Activated CD4-positive, alpha-beta T cell treated with anti-CD3 and anti-CD28 coated beads, Interleukin-10, Interleukin-2, amounts not matched to agents 100 ng/mL and 50 ng/mL, durations not matched to agents 16 hours and 8 hours (primary cell): ENCODE measurements at regions not wholly inside any gene's neighbourhood (a gene's known extent, or its start where the extent isn't known, plus 50 kb on each side); places are given as distances from the start of the nearest gene placed in this dataset.
"Not testable (repeated sequence)": the region's sequence is repeated elsewhere in the genome, so short reads cannot be mapped to it uniquely, and the experiment has no call there.

Experiments
- DNase-seq: peaks from one replicate; pipeline ENCODE4 v3.0.0-alpha.2; 2020

DNA sequence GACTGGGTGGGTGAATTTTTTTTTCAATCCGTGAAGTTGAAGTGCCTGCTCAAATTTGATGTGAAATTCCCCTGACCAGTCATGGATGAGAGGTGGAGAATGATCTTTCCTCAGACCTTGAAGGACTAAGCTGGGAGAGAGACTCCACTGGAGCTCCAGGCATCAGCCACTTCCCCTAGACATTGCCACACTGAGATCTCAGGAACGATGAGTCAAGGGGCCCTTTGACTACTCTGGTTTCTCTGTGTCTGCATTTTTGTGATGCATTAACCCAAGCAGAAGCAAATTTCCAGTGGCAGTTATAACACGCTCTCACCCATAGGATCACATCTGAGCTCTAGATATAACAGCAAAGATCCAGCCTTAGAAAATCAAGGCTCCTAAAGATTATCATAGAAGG, 171.2 kb upstream of the KIF2A start:
- DNase-seq = no peak

- DNase-seq = no peak
Observed at GRCh38 chr5:62137628-62138027, 168.4 kb upstream of the KIF2A start.

DNA sequence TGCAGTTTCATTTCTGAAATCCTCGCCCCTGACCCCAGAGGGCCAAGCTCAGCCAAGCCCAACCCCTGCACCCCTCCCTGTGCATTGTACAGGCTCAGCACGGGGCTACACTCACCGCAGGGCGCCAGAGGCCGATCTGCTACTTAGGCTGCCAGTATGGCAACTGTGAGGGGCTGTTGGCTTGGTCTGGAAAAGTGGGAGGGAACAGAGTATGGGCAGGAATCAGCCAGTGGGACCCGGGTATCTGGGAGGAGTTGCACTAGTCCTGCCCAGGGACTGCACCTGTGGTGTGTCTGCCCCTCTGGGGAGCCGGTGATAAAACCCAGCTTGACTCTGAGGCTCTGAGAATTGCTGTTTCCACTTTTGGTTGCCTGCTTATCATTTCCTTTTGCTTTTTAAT, 167.4 kb upstream of the KIF2A start:
- DNase-seq = no peak

- no peak for DNase-seq
Observed at GRCh38 chr5:62139741-62140140, 166.3 kb upstream of the KIF2A start.

DNA sequence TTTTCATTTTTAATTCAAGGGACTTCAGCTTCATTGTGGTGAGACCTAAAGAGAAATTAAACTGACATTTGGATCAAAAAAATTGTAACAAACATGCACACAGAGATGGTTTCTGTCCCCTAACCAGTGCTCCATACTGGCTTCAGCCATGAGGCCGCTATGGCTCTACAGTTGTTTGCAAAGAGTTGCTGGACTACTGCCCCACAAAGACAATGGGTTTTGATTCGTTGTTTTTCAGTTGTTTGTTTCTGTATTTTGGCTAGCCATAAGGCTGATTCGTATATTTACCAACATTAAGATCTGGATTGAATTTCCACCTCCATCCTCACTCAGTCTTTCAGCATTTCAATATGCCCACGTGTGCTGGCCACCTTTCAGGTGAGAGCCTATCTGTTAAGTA, 163.7 kb upstream of the KIF2A start:
- no peak for DNase-seq

- no peak for DNase-seq
Observed at GRCh38 chr5:62143268-62144229, 162.5 kb upstream of the KIF2A start.

DNA sequence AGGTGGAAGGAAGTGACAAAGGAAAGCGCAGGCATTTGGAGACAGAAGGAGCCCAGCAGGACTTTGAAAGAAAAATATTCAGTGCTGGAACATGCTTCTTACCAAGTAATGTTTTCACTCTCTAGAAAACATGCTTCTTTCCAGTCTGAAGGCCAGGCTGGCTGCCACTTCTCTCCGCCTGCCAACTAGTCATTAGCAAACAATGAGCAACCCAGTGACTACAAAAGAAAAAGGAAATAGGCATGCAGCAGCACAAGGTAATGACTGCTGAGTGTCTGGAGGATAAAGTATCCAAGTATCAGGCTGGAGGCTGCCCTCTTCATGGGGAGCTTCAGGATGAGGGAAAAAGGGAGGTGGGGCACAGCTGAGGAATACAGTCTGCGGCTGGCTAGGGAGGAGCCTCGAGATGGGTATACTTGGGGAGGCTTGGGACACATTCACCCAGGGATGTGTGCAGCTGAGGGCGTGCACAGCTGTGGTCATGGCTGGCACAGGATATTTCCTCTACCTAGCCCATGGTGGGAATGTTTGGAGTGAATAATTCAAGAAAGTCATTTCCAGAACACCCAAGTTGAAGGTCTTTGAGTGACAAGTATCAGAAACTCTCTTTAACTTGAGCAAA, 161.5 kb upstream of the KIF2A start:
- no peak for DNase-seq

DNA sequence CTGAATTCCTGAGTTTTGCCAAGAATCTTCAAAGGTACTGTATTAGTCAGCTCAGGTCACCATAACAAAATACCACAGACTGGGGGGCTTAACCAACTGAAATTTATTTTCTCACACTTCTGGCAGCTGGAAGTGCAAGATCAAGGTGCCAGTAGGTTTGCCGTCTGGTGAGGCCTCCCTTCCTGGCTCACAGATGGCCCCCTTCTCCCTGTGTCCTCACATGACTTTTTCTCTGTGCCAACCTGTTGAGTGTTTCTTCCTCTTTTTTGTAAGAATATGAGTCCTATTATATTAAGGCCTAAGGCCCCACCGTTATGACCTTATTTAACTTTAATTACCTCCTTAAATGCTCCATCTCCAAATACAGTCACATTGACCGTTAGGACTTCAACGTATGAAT, 156.1 kb upstream of the KIF2A start:
- no peak for DNase-seq

- no peak for DNase-seq
Observed at GRCh38 chr5:62152394-62153087, 153.5 kb upstream of the KIF2A start.

DNA sequence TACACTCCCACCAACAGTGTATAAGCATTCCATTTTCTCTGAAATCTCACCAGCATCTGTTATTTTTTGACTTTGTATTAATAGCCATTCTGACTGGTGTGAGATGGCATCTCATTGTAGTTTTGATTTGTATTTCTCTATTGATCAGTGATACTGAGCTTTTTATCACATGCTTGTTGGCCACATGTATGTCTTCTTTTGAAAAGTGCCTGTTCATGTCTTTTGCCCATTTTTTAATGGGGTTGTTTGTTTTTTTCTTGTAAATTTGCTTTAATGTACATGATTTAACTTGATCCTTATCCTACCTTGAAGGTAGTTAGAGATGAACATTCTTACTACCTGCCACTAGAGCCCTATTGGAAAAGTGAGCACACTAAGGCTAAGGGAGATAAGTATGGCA, 151.2 kb upstream of the KIF2A start:
- DNase-seq = no peak

DNA sequence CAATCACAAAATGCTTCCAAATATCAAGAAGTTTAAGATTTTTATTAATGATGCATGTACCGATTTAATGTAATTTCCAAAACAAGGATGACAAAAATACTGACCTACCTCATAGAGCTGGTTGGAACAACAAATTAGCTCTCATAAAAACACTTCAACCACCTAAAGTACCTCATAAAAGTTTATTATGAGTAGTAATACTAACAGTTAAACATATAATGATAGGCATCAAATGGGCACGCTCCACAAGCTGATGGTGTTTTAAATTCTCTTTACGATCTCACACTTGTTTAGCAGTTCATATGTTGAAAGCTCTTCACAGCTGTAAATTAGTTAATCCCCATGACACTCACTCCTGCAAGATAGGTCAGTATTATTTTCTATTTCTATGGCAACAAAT, 150.0 kb upstream of the KIF2A start:
- no peak for DNase-seq

GRCh38 chr5:62167561-62168057, 138.4 kb upstream of the KIF2A start:
- no peak for DNase-seq

GRCh38 chr5:62168506-62169281, 137.3 kb upstream of the KIF2A start:
- no peak for DNase-seq

- DNase-seq = no peak
Observed at GRCh38 chr5:62178258-62178657, 127.7 kb upstream of the KIF2A start.

- no peak for DNase-seq
Observed at GRCh38 chr5:62182802-62183201, 123.2 kb upstream of the KIF2A start.

GRCh38 chr5:62183727-62184126, 122.3 kb upstream of the KIF2A start:
- DNase-seq = no peak

- no peak for DNase-seq
Observed at GRCh38 chr5:62184444-62184843, 121.6 kb upstream of the KIF2A start.

DNA sequence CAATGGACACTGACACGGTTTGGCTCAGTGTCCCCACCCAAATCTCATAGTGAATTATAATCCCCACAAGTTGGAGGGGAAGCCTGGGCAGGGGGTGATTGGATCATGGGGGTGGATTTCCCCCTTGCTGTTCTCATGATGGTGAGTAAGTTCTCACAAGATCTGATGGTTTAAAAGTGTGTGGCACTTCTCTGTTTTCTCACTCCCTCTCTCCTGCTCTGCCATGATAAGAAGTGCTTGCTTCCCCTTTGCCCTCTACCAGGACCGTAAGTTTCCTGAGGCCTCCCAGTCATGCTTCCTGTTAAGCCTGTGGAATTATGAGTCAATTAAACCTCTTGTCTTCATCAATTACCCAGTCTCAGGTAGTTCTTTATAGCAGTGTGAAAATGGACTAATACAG, 115.8 kb upstream of the KIF2A start:
- no peak for DNase-seq

GRCh38 chr5:62190931-62191330, 115.1 kb upstream of the KIF2A start:
- DNase-seq = no peak

DNA sequence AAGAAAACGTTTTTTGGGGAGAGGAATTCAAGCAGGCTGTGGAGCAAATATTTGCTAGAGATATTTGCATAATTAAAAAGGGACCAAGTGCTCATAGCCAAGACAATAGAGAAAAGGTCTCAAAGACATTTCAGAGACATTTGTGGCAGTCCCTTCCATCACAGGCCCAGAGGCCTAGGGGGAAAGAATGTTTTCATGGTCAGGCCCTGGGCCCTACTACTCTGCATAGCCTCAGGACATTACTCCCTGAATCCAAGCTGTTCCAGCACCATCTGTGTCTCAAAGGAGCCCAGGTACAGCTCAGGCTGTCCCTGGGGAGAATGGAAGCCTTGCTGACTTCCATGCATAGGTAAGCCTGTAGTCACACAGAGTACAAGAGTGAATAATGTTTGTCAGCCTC, 113.0 kb upstream of the KIF2A start:
- DNase-seq = no peak

DNA sequence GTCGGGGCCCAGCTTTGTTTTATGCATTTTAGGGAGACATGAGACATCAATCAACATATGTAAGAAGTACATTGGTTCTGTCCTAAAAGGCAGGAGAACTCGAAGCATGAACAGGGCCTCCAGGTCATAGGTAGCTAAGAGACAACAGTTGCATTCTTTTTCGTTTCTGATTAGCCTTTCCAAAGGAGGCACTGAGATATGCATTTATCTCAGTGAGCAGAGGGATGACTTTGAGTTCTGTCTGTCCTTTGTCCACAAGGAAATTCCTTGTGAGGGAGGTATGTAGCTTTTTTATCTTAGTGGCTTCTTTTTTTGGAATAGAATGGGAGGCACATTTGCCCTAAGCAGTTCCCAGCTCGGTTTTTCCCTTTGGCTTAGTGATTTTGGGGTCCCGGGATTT, 109.5 kb upstream of the KIF2A start:
- DNase-seq = not testable (repeated sequence)

DNA sequence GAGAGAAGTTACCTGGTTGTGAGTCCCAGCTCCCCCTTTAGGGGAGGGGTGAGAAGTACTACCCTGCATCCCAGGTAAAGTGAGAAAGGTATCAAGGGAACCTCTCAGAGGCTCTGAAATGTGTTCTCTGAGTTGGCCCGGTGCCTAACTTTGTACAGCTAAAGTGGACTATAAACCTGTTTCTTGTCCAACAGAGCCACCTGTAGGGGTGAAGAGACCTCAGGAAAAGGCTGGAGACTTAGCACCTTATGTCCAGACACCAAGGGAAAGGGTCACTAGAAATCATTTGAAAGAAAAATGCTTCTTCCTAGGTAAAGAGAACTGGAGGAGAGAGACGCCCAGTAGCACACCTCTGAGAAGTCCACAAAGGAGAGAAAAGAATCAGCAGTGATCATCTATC, 108.3 kb upstream of the KIF2A start:
- DNase-seq = no peak

DNA sequence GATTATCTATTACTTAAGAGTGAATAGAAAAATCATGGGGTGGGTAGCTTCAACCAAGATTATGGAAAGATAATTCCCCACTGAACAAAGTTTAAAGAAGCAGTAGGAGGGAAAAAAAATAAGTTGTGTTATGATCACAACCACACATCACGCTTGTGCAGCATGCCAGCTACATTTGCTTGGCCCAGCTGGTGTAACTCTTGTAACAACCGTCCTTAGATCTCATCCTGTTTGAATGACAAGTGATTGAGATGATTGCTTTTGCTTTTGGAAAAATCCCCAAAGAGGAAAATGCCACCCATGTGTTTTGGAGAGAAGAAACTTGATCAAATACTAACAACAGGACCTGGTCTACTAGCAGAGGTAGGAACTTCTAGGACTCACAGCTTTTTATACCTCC, 107.6 kb upstream of the KIF2A start:
- DNase-seq = no peak
